PC-3 (cell line): ENCODE measurements at regions not wholly inside any gene's neighbourhood (a gene's known extent, or its start where the extent isn't known, plus 50 kb on each side); places are given as distances from the start of the nearest gene placed in this dataset.

Source experiments
- ATAC-seq: fragments of 200-7000 bp; cut with Tn5 transposase; 2 replicates; pipeline ENCODE4 v1.9.1; 2020; ENCODE audit warnings: mild to moderate bottlenecking, moderate library complexity
- BruUV-seq: library from RNA; stranded (reverse); fragments of 400-500 nt; replicated peaks from 2 replicates; lab custom pipeline; 2021; lab: Mats Ljungman, UMichigan
- CTCF ChIA-PET: fragments of 300-600 bp; sonication (Branson Sonifier 250); formaldehyde crosslinking; loops from one replicate; lab custom pipeline; 2022; ENCODE audit warnings: antibody characterized with exemption; lab: Charles Lee
- POLR2A ChIA-PET: fragments of 300-600 bp; sonication (Branson Sonifier 250); formaldehyde crosslinking; loops from one replicate; lab custom pipeline; 2022; ENCODE audit warnings: antibody characterized with exemption; ENCODE audit not compliant: unreplicated experiment; lab: Charles Lee
- DNase-seq: peaks from one replicate; pipeline ENCODE4 v3.0.0-alpha.2; 2015
- H2AFZ ChIP-seq: fragments of 300-600 bp; sonication (generic); 2 replicates; pipeline ENCODE4 v1.6.0; 2016; ENCODE audit warnings: antibody characterized with exemption, low read length
- H3F3A ChIP-seq: fragments of 300-600 bp; sonication (generic); one replicate; pipeline ENCODE4 v1.6.0; 2017; ENCODE audit warnings: antibody characterized with exemption, low read length, control low read depth, mild to moderate bottlenecking; ENCODE audit not compliant: unreplicated experiment
- H3K27ac ChIP-seq: fragments of 300-600 bp; sonication (generic); 2 replicates; pipeline ENCODE4 v1.5.1; 2016; ENCODE audit warnings: mild to moderate bottlenecking, low read length
- H3K27me3 ChIP-seq: fragments of 300-600 bp; sonication (generic); 2 replicates; pipeline ENCODE4 v1.6.1; 2016; ENCODE audit warnings: low read length, mixed read lengths
- H3K36me3 ChIP-seq: fragments of 300-600 bp; sonication (generic); 2 replicates; pipeline ENCODE4 v1.6.1; 2016; ENCODE audit warnings: low read depth, mixed run types, low read length, mixed read lengths
- H3K4me1 ChIP-seq: fragments of 300-600 bp; sonication (generic); 2 replicates; pipeline ENCODE4 v1.5.1; 2016; ENCODE audit warnings: low read length; ENCODE audit not compliant: insufficient read depth
- H3K4me2 ChIP-seq: fragments of 300-600 bp; sonication (generic); 2 replicates; pipeline ENCODE4 v1.6.0; 2016; ENCODE audit warnings: low read length
- H3K4me3 ChIP-seq: fragments of 300-600 bp; sonication (generic); 2 replicates; pipeline ENCODE4 v1.5.1; 2016; ENCODE audit warnings: mild to moderate bottlenecking, low read length, mixed read lengths
- H3K79me2 ChIP-seq: fragments of 300-600 bp; sonication (generic); 2 replicates; pipeline ENCODE4 v1.6.1; 2017; ENCODE audit warnings: low read length, mixed read lengths
- H3K9ac ChIP-seq: fragments of 300-600 bp; sonication (generic); 2 replicates; pipeline ENCODE4 v1.6.0; 2016; ENCODE audit warnings: mild to moderate bottlenecking, low read length
- H3K9me2 ChIP-seq: fragments of 300-600 bp; sonication (generic); replicated peaks from 2 replicates; pipeline ENCODE4 v1.6.1; 2016; ENCODE audit warnings: mixed run types, low read length, mixed read lengths
- H3K9me3 ChIP-seq: fragments of 300-600 bp; sonication (generic); 2 replicates; pipeline ENCODE4 v1.6.1; 2016; ENCODE audit warnings: low read length, mixed read lengths
- H4K20me1 ChIP-seq: fragments of 300-600 bp; sonication (generic); 2 replicates; pipeline ENCODE4 v1.6.1; 2016; ENCODE audit warnings: low read length, mixed read lengths
- CTCF ChIP-seq: fragments of 300-600 bp; sonication (generic); conservative IDR thresholded peaks from 2 replicates; pipeline ENCODE4 v1.5.1; 2017; ENCODE audit warnings: antibody characterized with exemption, low read depth, mild to moderate bottlenecking, low read length
- EZH2 ChIP-seq: fragments of 300-600 bp; sonication (generic); IDR thresholded peaks from one replicate; pipeline ENCODE4 v1.6.1; 2017; ENCODE audit warnings: antibody characterized with exemption, mild to moderate bottlenecking, low read length; ENCODE audit not compliant: unreplicated experiment
- EZH2phosphoT487 ChIP-seq: fragments of 300-600 bp; sonication (generic); IDR thresholded peaks from 2 replicates; pipeline ENCODE4 v1.6.1; 2018; ENCODE audit warnings: mild to moderate bottlenecking, antibody characterized with exemption, low read length, borderline replicate concordance
- intact Hi-C: fragments of 100-400 bp; cut with micrococcal nuclease; formaldehyde crosslinking; loops from 2 replicates; pipeline ENCODE4 v1.9.0; 2023

- peaks cover 25% of the 10 kb centered on the region; the same call in 1 of the 2 replicates for H3K9me3 ChIP-seq
- no peaks in the 10 kb centered on the region for H3K9me2 ChIP-seq
- no peak overlapping the region for H3K4me3 ChIP-seq
- no peaks in the 10 kb centered on the region for H3F3A ChIP-seq
- H3K4me1 ChIP-seq = no peaks in the 10 kb centered on the region
- H2AFZ ChIP-seq = no peak overlapping the region
- H3K27me3 ChIP-seq = no peaks in the 10 kb centered on the region
- no peaks in the 10 kb centered on the region for H4K20me1 ChIP-seq
- no peak for TF ChIP-seq EZH2
- TF ChIP-seq EZH2phosphoT487 = no peak
- no peak for TF ChIP-seq CTCF
- no peak overlapping the region for H3K9ac ChIP-seq
- peaks cover 7% of the 10 kb centered on the region; the same call in 1 of the 2 replicates for H3K36me3 ChIP-seq
- H3K79me2 ChIP-seq = no peaks in the 10 kb centered on the region
- H3K4me2 ChIP-seq = no peak overlapping the region
- no peak overlapping the region for H3K27ac ChIP-seq
- ChIA-PET POLR2A (no interaction called here), CTCF (no interaction called here)
- DNase-seq = no peak
- no TSS peak for BruUV-seq
- no peak for ATAC-seq
- intact Hi-C loops = no loop called here
Observed at GRCh38 chr2:14459786-14460325, 172.7 kb upstream of the LRATD1 start.

GRCh38 chr2:14475994-14476393 is 156.5 kb upstream of the LRATD1 start:
- no peaks in the 10 kb centered on the region for H3K9me2 ChIP-seq
- no peaks in the 10 kb centered on the region for H3K36me3 ChIP-seq
- H3K27me3 ChIP-seq = no peaks in the 10 kb centered on the region
- intact Hi-C loops = no loop called here
- no peak overlapping the region for H3K27ac ChIP-seq
- no peaks in the 10 kb centered on the region for H4K20me1 ChIP-seq
- no peak for DNase-seq
- H3K4me3 ChIP-seq = no peak overlapping the region
- ChIA-PET CTCF (no interaction called here), POLR2A (no interaction called here)
- no peak for ATAC-seq
- H2AFZ ChIP-seq = no peak overlapping the region
- no peaks in the 10 kb centered on the region for H3K79me2 ChIP-seq
- H3K4me1 ChIP-seq = no peaks in the 10 kb centered on the region
- H3K4me2 ChIP-seq = no peak overlapping the region
- BruUV-seq = no TSS peak
- no peaks in the 10 kb centered on the region for H3K9me3 ChIP-seq
- TF ChIP-seq CTCF (no peak), EZH2 (no peak), EZH2phosphoT487 (no peak)
- H3K9ac ChIP-seq = no peak overlapping the region
- no peaks in the 10 kb centered on the region for H3F3A ChIP-seq

- no TSS peak for BruUV-seq
- Histone ChIP-seq H3K4me3 (no peak overlapping the region), H3K4me1 (no peaks in the 10 kb centered on the region), H3K36me3 (no peaks in the 10 kb centered on the region), H3K9me3 (no peaks in the 10 kb centered on the region), H3K79me2 (no peaks in the 10 kb centered on the region), H3K9me2 (no peaks in the 10 kb centered on the region), H3F3A (no peaks in the 10 kb centered on the region), H4K20me1 (no peaks in the 10 kb centered on the region), H3K4me2 (no peak overlapping the region), H2AFZ (no peak overlapping the region), H3K9ac (no peak overlapping the region), H3K27ac (no peak overlapping the region), H3K27me3 (no peaks in the 10 kb centered on the region)
- ATAC-seq (no peak), DNase-seq (no peak)
- ChIA-PET POLR2A (no interaction called here), CTCF (no interaction called here)
- TF ChIP-seq EZH2 = no peak
- TF ChIP-seq EZH2phosphoT487 = no peak
- TF ChIP-seq CTCF = no peak
- intact Hi-C loops = no loop called here
Observed at GRCh38 chr2:14479486-14479885, 153.0 kb upstream of the LRATD1 start.
